ENCODE measurements at regions not wholly inside any gene's neighbourhood (a gene's known extent, or its start where the extent isn't known, plus 50 kb on each side); places are given as distances from the start of the nearest gene placed in this dataset.

DNA sequence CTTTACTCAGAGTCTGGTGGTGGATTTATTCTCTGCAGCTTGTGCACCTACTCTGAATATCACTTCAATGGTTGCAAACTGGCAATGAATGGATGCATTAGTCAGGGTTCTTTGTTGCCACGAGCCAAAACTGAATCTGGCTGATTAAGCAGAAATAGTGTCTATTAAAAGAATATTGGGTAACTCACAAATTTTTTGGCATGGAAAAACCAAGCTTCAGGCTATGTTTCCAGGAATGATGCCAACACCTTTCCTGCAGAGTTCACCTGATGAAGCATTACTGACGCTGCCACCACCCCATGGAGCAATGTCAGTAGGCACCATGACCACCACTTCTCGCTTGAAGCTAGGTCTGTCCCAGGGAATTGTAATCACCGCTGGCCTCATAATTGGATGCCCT is 597.8 kb upstream of the SLC10A2 start:
- no peaks in the 10 kb centered on the region for H3K9me3 ChIP-seq
- H3K27ac ChIP-seq = no peak overlapping the region
- TF ChIP-seq, protein P1, sequence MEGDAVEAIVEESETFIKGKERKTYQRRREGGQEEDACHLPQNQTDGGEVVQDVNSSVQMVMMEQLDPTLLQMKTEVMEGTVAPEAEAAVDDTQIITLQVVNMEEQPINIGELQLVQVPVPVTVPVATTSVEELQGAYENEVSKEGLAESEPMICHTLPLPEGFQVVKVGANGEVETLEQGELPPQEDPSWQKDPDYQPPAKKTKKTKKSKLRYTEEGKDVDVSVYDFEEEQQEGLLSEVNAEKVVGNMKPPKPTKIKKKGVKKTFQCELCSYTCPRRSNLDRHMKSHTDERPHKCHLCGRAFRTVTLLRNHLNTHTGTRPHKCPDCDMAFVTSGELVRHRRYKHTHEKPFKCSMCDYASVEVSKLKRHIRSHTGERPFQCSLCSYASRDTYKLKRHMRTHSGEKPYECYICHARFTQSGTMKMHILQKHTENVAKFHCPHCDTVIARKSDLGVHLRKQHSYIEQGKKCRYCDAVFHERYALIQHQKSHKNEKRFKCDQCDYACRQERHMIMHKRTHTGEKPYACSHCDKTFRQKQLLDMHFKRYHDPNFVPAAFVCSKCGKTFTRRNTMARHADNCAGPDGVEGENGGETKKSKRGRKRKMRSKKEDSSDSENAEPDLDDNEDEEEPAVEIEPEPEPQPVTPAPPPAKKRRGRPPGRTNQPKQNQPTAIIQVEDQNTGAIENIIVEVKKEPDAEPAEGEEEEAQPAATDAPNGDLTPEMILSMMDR (IDR thresholded peaks at IDR 0.05) = no peak
- TF ChIP-seq POLR2A (IDR thresholded peaks at IDR 0.05) = no peak
- no peaks in the 10 kb centered on the region for H3K27me3 ChIP-seq
- H3K4me1 ChIP-seq = no peaks in the 10 kb centered on the region
- 78 to 91% methylated on average over 4 of the region's 4 CpGs for WGBS, 2 donors
- no peak for DNase-seq
- intact Hi-C loops (cut with DNase I) = no loop called here
- H3K36me3 ChIP-seq = no peaks in the 10 kb centered on the region
- H3K4me3 ChIP-seq (replicated peaks in 1 of 3) = no peak overlapping the region

DNA sequence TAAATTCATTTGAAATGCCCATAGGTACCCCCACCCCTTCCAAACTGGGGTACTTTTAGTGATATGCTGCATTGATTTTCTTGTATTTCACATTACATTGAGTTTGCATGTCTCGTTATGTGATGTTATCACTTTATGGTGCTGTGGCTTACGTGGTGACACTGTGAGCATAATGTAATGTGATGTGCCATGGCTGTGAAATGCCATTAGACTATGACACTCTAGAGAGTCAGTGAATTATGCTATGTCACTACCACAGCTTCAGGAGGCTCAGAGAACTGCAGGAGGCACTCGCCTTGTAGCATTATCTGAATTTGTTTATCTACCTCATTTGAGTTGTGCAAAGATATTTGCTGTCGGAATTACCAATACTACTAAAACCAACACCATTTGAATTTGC is 590.1 kb upstream of the SLC10A2 start:
- no peak for DNase-seq
- intact Hi-C loops (cut with DNase I) = no loop called here
- 80 to 91% methylated on average over 4 of the region's 4 CpGs for WGBS, 2 donors
- Histone ChIP-seq H3K9me3 (no peaks in the 10 kb centered on the region), H3K4me3 (replicated peaks in 1 of 3) (no peak overlapping the region), H3K4me1 (no peaks in the 10 kb centered on the region), H3K27ac (no peak overlapping the region), H3K27me3 (no peaks in the 10 kb centered on the region), H3K36me3 (no peaks in the 10 kb centered on the region)
- TF ChIP-seq POLR2A (IDR thresholded peaks at IDR 0.05) = no peak
- TF ChIP-seq, protein P1 (IDR thresholded peaks at IDR 0.05) = no peak

DNA sequence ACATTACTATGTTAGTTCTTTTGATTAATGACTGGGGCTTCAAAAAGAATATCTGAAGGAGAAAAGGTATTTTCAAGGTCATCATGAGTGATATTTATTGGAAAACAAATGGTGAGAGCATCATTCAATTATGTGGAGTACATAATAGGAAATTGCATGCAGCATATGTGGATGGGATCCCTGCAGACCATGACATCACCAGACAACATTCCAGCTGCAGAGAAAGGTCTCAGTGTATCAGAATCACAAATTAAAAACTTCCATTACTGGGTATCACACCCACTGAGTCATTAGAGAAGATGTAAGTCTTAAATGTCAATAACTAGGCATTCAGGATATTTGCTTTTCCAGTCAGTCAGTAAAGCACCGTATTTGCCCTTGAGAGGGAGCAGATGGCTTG is 574.4 kb upstream of the SLC10A2 start:
- intact Hi-C loops (cut with DNase I) = no loop called here
- DNase-seq = no peak
- Histone ChIP-seq H3K4me1 (no peaks in the 10 kb centered on the region), H3K27ac (no peak overlapping the region), H3K36me3 (no peaks in the 10 kb centered on the region), H3K4me3 (replicated peaks in 1 of 3) (no peak overlapping the region), H3K9me3 (no peaks in the 10 kb centered on the region), H3K27me3 (no peaks in the 10 kb centered on the region)
- 65 to 72% methylated on average over 1 of the region's 1 CpG for WGBS, 2 donors
- TF ChIP-seq, protein P1 (IDR thresholded peaks at IDR 0.05) = no peak
- TF ChIP-seq POLR2A (IDR thresholded peaks at IDR 0.05) = no peak

DNA sequence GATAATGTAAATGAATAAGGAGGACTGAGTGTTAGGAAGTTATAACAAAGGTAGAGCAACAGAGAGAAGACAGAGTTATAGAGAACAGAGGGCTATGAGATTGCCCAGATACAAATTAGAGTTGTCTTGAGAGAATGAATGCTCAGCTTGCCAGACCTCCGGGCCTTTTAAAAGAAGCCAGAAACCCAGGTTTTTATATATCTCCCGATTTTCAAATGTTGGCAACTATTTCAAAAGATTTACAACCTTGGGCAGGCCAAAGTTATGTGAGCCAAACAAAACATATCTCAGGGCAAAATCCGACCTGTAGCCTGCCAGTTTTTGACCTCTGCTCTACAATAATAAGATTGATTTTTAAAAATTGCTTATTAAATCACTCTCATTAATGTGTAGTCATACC is 573.1 kb upstream of the SLC10A2 start:
- H3K4me3 ChIP-seq (replicated peaks in 1 of 3) = no peak overlapping the region
- no peaks in the 10 kb centered on the region for H3K27me3 ChIP-seq
- DNase-seq = no peak
- WGBS, 2 donors = 69 to 73% methylated on average over 3 of the region's 3 CpGs
- H3K4me1 ChIP-seq = no peaks in the 10 kb centered on the region
- H3K36me3 ChIP-seq = no peaks in the 10 kb centered on the region
- H3K27ac ChIP-seq = no peak overlapping the region
- H3K9me3 ChIP-seq = no peaks in the 10 kb centered on the region
- no peak for TF ChIP-seq POLR2A (IDR thresholded peaks at IDR 0.05)
- TF ChIP-seq, protein P1 (IDR thresholded peaks at IDR 0.05) = no peak
- intact Hi-C loops (cut with DNase I) = no loop called here

DNA sequence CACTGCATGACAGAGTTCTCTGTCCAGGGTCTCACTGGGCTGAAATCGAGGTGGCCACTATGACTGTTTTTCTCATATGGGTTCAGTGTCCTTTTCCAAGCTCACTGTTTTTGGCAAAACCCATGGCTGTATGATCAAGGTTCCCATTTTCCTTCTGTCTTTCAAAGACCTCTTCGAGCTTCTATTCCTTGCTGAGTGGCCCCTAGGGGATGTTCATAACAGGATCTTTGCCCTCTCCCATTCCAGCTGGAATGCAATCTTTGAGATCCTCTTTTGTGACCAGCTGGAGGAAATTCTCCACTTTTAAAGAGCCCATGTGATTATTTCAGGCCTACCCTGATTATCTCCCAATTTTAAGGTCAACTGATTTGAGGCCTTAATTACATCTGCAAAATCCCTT is 572.5 kb upstream of the SLC10A2 start:
- DNase-seq = no peak
- no peak for TF ChIP-seq POLR2A (IDR thresholded peaks at IDR 0.05)
- TF ChIP-seq, protein P1 (IDR thresholded peaks at IDR 0.05) = no peak
- intact Hi-C loops (cut with DNase I) = no loop called here
- Histone ChIP-seq H3K36me3 (no peaks in the 10 kb centered on the region), H3K4me3 (replicated peaks in 1 of 3) (no peak overlapping the region), H3K27ac (no peak overlapping the region), H3K4me1 (no peaks in the 10 kb centered on the region), H3K9me3 (no peaks in the 10 kb centered on the region), H3K27me3 (no peaks in the 10 kb centered on the region)
- 61 to 71% methylated on average over 2 of the region's 2 CpGs for WGBS, 2 donors

Measured in thyroid gland (tissue), 4 donors.